PC-3 (cell line): ENCODE measurements at regions not wholly inside any gene's neighbourhood (a gene's known extent, or its start where the extent isn't known, plus 50 kb on each side); places are given as distances from the start of the nearest gene placed in this dataset.

ENCODE experiments used
- EZH2 ChIP-seq: fragments of 300-600 bp; sonication (generic); IDR thresholded peaks from one replicate; pipeline ENCODE4 v1.6.1; 2017; ENCODE audit warnings: antibody characterized with exemption, mild to moderate bottlenecking, low read length; ENCODE audit not compliant: unreplicated experiment
- EZH2phosphoT487 ChIP-seq: fragments of 300-600 bp; sonication (generic); IDR thresholded peaks from 2 replicates; pipeline ENCODE4 v1.6.1; 2018; ENCODE audit warnings: mild to moderate bottlenecking, antibody characterized with exemption, low read length, borderline replicate concordance
- TF ChIP-seq, protein P1 (sequence below): fragments of 300-600 bp; sonication (generic); conservative IDR thresholded peaks from 2 replicates; pipeline ENCODE4 v1.5.1; 2017; ENCODE audit warnings: antibody characterized with exemption, low read depth, mild to moderate bottlenecking, low read length

DNA sequence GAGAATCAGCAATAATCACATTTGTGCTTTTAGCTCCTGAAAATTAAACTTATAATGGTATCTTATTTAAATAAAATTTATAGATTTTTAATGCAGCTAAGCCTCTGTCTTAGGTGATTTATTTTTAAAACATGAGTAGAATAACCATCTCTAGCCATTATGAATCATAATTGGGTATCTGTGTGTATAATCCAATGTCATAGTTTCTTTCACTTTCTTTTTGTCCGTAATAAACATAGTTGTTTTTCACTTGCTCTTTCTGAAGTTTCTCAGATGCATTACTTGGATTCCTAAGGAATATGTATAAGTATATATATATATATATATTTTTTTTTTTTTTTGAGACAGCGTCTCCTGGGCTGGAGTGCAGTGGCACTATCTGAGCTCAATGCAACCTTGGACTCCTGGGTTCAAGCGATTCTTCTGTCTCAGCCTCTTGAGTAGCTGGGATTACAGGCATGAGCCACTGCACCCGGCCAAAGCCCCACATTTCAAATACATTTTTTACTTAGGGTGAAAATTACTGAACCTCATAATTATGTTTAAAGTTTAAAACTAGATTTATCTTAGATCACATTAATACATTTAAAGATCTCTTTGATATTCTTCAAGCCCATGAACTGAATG is 377.1 kb downstream of the PRDM9 start:
- TF ChIP-seq, protein P1, sequence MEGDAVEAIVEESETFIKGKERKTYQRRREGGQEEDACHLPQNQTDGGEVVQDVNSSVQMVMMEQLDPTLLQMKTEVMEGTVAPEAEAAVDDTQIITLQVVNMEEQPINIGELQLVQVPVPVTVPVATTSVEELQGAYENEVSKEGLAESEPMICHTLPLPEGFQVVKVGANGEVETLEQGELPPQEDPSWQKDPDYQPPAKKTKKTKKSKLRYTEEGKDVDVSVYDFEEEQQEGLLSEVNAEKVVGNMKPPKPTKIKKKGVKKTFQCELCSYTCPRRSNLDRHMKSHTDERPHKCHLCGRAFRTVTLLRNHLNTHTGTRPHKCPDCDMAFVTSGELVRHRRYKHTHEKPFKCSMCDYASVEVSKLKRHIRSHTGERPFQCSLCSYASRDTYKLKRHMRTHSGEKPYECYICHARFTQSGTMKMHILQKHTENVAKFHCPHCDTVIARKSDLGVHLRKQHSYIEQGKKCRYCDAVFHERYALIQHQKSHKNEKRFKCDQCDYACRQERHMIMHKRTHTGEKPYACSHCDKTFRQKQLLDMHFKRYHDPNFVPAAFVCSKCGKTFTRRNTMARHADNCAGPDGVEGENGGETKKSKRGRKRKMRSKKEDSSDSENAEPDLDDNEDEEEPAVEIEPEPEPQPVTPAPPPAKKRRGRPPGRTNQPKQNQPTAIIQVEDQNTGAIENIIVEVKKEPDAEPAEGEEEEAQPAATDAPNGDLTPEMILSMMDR: no peak
- TF ChIP-seq EZH2phosphoT487 (no peak), EZH2 (no peak)
